Neural crest cell (in vitro differentiated cells): ENCODE measurements at regions not wholly inside any gene's neighbourhood (a gene's known extent, or its start where the extent isn't known, plus 50 kb on each side); places are given as distances from the start of the nearest gene placed in this dataset.

ENCODE experiments used
- DNase-seq: peaks from one replicate; pipeline ENCODE4 v3.0.0; 2021; ENCODE audit warnings: low read depth, mixed read lengths, low spot score
- H3K27ac Mint-ChIP-seq: one replicate; pipeline ENCODE4 v1.8.0; 2021; ENCODE audit warnings: mild to moderate bottlenecking, mixed read lengths; ENCODE audit not compliant: unreplicated experiment
- H3K27me3 Mint-ChIP-seq: 2 replicates; pipeline ENCODE4 v1.8.0; 2021; ENCODE audit warnings: low read depth, mild to moderate bottlenecking, mixed read lengths
- H3K36me3 Mint-ChIP-seq: 2 replicates; pipeline ENCODE4 v1.8.0; 2021; ENCODE audit warnings: low read depth, mild to moderate bottlenecking, mixed read lengths
- H3K4me1 Mint-ChIP-seq: 2 replicates; pipeline ENCODE4 v1.8.0; 2021; ENCODE audit warnings: mixed read lengths
- H3K4me3 Mint-ChIP-seq: one replicate; pipeline ENCODE4 v1.8.0; 2021; ENCODE audit warnings: mild to moderate bottlenecking, mixed read lengths
- H3K9me3 Mint-ChIP-seq: 2 replicates; pipeline ENCODE4 v1.8.0; 2021; ENCODE audit warnings: mixed read lengths
- CTCF ChIP-seq: fragments of 200-600 bp; sonication (generic); conservative IDR thresholded peaks from 2 replicates; pipeline ENCODE4 v1.5.0; 2021; ENCODE audit warnings: antibody characterized with exemption, mild to moderate bottlenecking

GRCh38 chr5:165066751-165067385, 1561.4 kb downstream of the MAT2B start:
- H3K27ac Mint-ChIP-seq, result no peak overlapping the region
- peaks cover 3% of the 10 kb centered on the region for H3K4me1 Mint-ChIP-seq
- peaks cover 11% of the 10 kb centered on the region for H3K9me3 Mint-ChIP-seq
- H3K27me3 Mint-ChIP-seq, result no peaks in the 10 kb centered on the region
- no peak for DNase-seq
- TF ChIP-seq CTCF, result no peak
- H3K4me3 Mint-ChIP-seq, result no peak overlapping the region
- peaks cover 4% of the 10 kb centered on the region for H3K36me3 Mint-ChIP-seq

- Mint-ChIP-seq H3K36me3 (peaks cover 4% of the 10 kb centered on the region), H3K27ac (no peak overlapping the region), H3K4me3 (no peak overlapping the region), H3K27me3 (no peaks in the 10 kb centered on the region), H3K9me3 (peaks cover 8% of the 10 kb centered on the region), H3K4me1 (no peaks in the 10 kb centered on the region)
- TF ChIP-seq CTCF, result no peak
- no peak for DNase-seq
These were observed 1571.3 kb downstream of the MAT2B start for GRCh38 chr5:165076686-165077085.

- Mint-ChIP-seq H3K36me3 (no peaks in the 10 kb centered on the region), H3K4me3 (no peak overlapping the region), H3K4me1 (peaks cover 5% of the 10 kb centered on the region), H3K27me3 (no peaks in the 10 kb centered on the region), H3K27ac (no peak overlapping the region), H3K9me3 (no peaks in the 10 kb centered on the region)
- DNase-seq, result no peak
- TF ChIP-seq CTCF, result no peak
These were observed 1574.0 kb downstream of the MAT2B start for GRCh38 chr5:165079389-165079788.

- Mint-ChIP-seq H3K27me3 (no peaks in the 10 kb centered on the region), H3K4me3 (no peak overlapping the region), H3K27ac (no peak overlapping the region), H3K36me3 (no peaks in the 10 kb centered on the region), H3K9me3 (no peaks in the 10 kb centered on the region), H3K4me1 (peaks cover 21% of the 10 kb centered on the region)
- no peak for TF ChIP-seq CTCF
- no peak for DNase-seq
These were observed 1578.0 kb downstream of the MAT2B start for GRCh38 chr5:165083394-165083793.

- no peaks in the 10 kb centered on the region for H3K27me3 Mint-ChIP-seq
- no peaks in the 10 kb centered on the region for H3K36me3 Mint-ChIP-seq
- H3K4me1 Mint-ChIP-seq, result peaks cover 21% of the 10 kb centered on the region
- peak overlapping the region; percentile 47 for H3K4me3 Mint-ChIP-seq
- no peak for DNase-seq
- peak overlapping the region; percentile 29 for H3K27ac Mint-ChIP-seq
- H3K9me3 Mint-ChIP-seq, result no peaks in the 10 kb centered on the region
- TF ChIP-seq CTCF, result no peak
These were observed 1581.0 kb downstream of the MAT2B start for GRCh38 chr5:165086465-165086864.

GRCh38 chr5:165094782-165095181, 1589.4 kb downstream of the MAT2B start:
- DNase-seq, result no peak
- no peak for TF ChIP-seq CTCF
- peaks cover 3% of the 10 kb centered on the region for H3K36me3 Mint-ChIP-seq
- H3K4me1 Mint-ChIP-seq, result no peaks in the 10 kb centered on the region
- no peak overlapping the region for H3K27ac Mint-ChIP-seq
- H3K4me3 Mint-ChIP-seq, result no peak overlapping the region
- H3K27me3 Mint-ChIP-seq, result no peaks in the 10 kb centered on the region
- peaks cover 13% of the 10 kb centered on the region for H3K9me3 Mint-ChIP-seq
